Neuronal stem cell (in vitro differentiated cells): ENCODE measurements at regions not wholly inside any gene's neighbourhood (a gene's known extent, or its start where the extent isn't known, plus 50 kb on each side); places are given as distances from the start of the nearest gene placed in this dataset.

ENCODE experiments used
- DNase-seq: peaks from one replicate; pipeline ENCODE4 v3.0.0-alpha.2; 2013; ENCODE audit warnings: low spot score
- H2AFZ ChIP-seq: one replicate; pipeline ENCODE4 v1.6.1; 2013; ENCODE audit warnings: mild to moderate bottlenecking, low read length, inconsistent platforms
- H2AK5ac ChIP-seq: 2 replicates; pipeline ENCODE4 v1.6.1; 2013; ENCODE audit warnings: low read depth, mild to moderate bottlenecking, inconsistent platforms, low read length, moderate library complexity, mixed read lengths
- H2BK120ac ChIP-seq: 2 replicates; pipeline ENCODE4 v1.6.1; 2013; ENCODE audit warnings: low read depth, mild to moderate bottlenecking, inconsistent platforms, low read length, moderate library complexity, mixed read lengths
- H2BK12ac ChIP-seq: one replicate; pipeline ENCODE4 v1.6.1; 2013; ENCODE audit warnings: low read length, inconsistent platforms
- H2BK15ac ChIP-seq: 2 replicates; pipeline ENCODE4 v1.6.1; 2013; ENCODE audit warnings: mild to moderate bottlenecking, low read length, inconsistent platforms, mixed read lengths
- H2BK5ac ChIP-seq: one replicate; pipeline ENCODE4 v1.6.1; 2013; ENCODE audit warnings: inconsistent platforms, mild to moderate bottlenecking, low read length, moderate library complexity
- H3K14ac ChIP-seq: one replicate; pipeline ENCODE4 v1.6.1; 2013; ENCODE audit warnings: low read length, inconsistent platforms
- H3K18ac ChIP-seq: 2 replicates; pipeline ENCODE4 v1.6.1; 2013; ENCODE audit warnings: low read length, inconsistent platforms
- H3K23ac ChIP-seq: 2 replicates; pipeline ENCODE4 v1.6.1; 2013; ENCODE audit warnings: low read depth, mild to moderate bottlenecking, mixed read lengths, low read length, inconsistent platforms; ENCODE audit not compliant: poor library complexity
- H3K27ac ChIP-seq: replicated peaks from 3 replicates; pipeline ENCODE4 v1.5.1; 2013; ENCODE audit warnings: low read length, inconsistent platforms
- H3K27me3 ChIP-seq, 3 experiments: 2 replicates each; pipeline ENCODE4 v1.6.1; 2013; ENCODE audit warnings: low read length in 3 of 3, mild to moderate bottlenecking in 2 of 3, inconsistent platforms in 1 of 3, low read depth in 1 of 3, mixed read lengths in 1 of 3, moderate library complexity in 1 of 3; ENCODE audit not compliant: control insufficient read depth in 3 of 3, insufficient read depth in 3 of 3
- H3K36me3 ChIP-seq, 2 donors: replicated peaks in 1 of 2; 2 replicates each; pipeline ENCODE4 v1.6.1; 2013; ENCODE audit warnings: low read length in 2 of 2; ENCODE audit not compliant: control insufficient read depth in 2 of 2, insufficient read depth in 2 of 2
- H3K4ac ChIP-seq: 2 replicates; pipeline ENCODE4 v1.6.1; 2013; ENCODE audit warnings: inconsistent platforms, mild to moderate bottlenecking, low read length, moderate library complexity
- H3K4me1 ChIP-seq, 2 donors: 1 replicate in 1 of 2; 2 replicates in 1 of 2; pipeline ENCODE4 v1.6.1; 2013; ENCODE audit warnings: low read length in 2 of 2, low read depth in 1 of 2; ENCODE audit not compliant: control insufficient read depth in 2 of 2, insufficient read depth in 1 of 2
- H3K4me2 ChIP-seq: one replicate; pipeline ENCODE4 v1.6.1; 2013; ENCODE audit warnings: mild to moderate bottlenecking, low read length, inconsistent platforms; ENCODE audit not compliant: insufficient read depth, poor library complexity, severe bottlenecking
- H3K4me3 ChIP-seq, 2 donors: 2 replicates each; pipeline ENCODE4 v1.5.1; 2013; ENCODE audit warnings: low read length in 2 of 2, mild to moderate bottlenecking in 2 of 2, inconsistent platforms in 1 of 2, moderate library complexity in 1 of 2
- H3K79me1 ChIP-seq: one replicate; pipeline ENCODE4 v1.6.1; 2013; ENCODE audit warnings: low read depth, mild to moderate bottlenecking, inconsistent platforms, low read length, moderate library complexity
- H3K9ac ChIP-seq: one replicate; pipeline ENCODE4 v1.6.1; 2013; ENCODE audit warnings: mild to moderate bottlenecking, low read depth, low read length, inconsistent platforms; ENCODE audit not compliant: poor library complexity
- H3K9me3 ChIP-seq, 2 donors: replicated peaks in 1 of 2; 2 replicates each; pipeline versions ENCODE3 to v1.6.1; 2013; ENCODE audit warnings: low read length in 2 of 2, mild to moderate bottlenecking in 2 of 2, inconsistent platforms in 1 of 2, low read depth in 1 of 2, mixed read lengths in 1 of 2, moderate library complexity in 1 of 2; ENCODE audit not compliant: control insufficient read depth in 2 of 2, insufficient read depth in 1 of 2
- H4K8ac ChIP-seq: one replicate; pipeline ENCODE4 v1.6.1; 2013; ENCODE audit warnings: low read depth, mild to moderate bottlenecking, inconsistent platforms, low read length, moderate library complexity
- H4K91ac ChIP-seq: one replicate; pipeline ENCODE4 v1.6.1; 2013; ENCODE audit warnings: low read length, low read depth, mild to moderate bottlenecking, inconsistent platforms; ENCODE audit not compliant: poor library complexity
- WGBS, 2 donors: extraction: QIAGEN DNeasy Blood & Tissue Kit; methylation state at CpG; one replicate each; pipeline ENCODE4 v1.1.7; 2013; ENCODE audit warnings: missing lambda C conversion rate in 2 of 2, mixed read lengths in 1 of 2; ENCODE audit not compliant: insufficient read length in 2 of 2, insufficient replicate concordance in 1 of 2; ENCODE audit errors: extremely low coverage in 2 of 2; 5-methylcytosine and 5-hydroxymethylcytosine counted together

DNA sequence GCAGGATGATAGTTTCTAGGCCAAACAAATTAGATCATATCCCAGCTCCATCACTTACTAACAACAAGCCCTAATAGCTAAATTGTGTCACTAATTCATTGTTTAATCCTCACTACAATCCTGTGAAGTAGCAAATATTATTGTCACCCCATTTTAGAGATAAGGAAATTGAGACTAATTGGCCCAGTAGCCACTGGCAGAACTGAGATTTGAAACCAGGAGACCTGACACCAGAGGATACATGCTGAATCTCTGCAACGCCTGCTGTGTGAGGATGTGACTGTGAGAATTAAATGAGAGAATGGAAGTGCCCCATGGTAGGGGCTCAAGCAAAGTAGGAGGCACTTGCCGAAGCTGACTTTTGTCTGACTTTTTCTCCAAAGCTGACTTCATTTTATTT is 124.3 kb upstream of the CITED2 start:
- Histone ChIP-seq H4K8ac (no peak overlapping the region), H3K18ac (no peak overlapping the region), H3K4me1 (peaks cover 0 to 6% of the 10 kb centered on the region in 2 donors), H3K27ac (no peak overlapping the region), H3K4me3 (no peak overlapping the region), H3K36me3 (no peaks in the 10 kb centered on the region), H3K23ac (no peak overlapping the region), H2BK15ac (no peak overlapping the region), H3K14ac (no peak overlapping the region), H2AK5ac (no peak overlapping the region), H3K27me3 (no peaks in the 10 kb centered on the region), H4K91ac (no peak overlapping the region), H3K4me2 (no peak overlapping the region), H2AFZ (no peak overlapping the region), H3K79me1 (no peaks in the 10 kb centered on the region), H3K4ac (no peak overlapping the region), H2BK120ac (no peak overlapping the region), H3K9ac (no peak overlapping the region), H3K9me3 (peaks cover 0 to 4% of the 10 kb centered on the region in 2 donors), H2BK5ac (no peak overlapping the region), H2BK12ac (no peak overlapping the region)
- no CpG with 5 or more reads among the region's 2 CpGs for WGBS, 2 donors
- DNase-seq, result no peak

- no peak for DNase-seq
- WGBS, 2 donors, result no CpG with 5 or more reads among the region's 8 CpGs
- Histone ChIP-seq H4K8ac (no peak overlapping the region), H3K4me3 (no peak overlapping the region), H2AK5ac (no peak overlapping the region), H4K91ac (no peak overlapping the region), H2BK120ac (no peak overlapping the region), H2BK12ac (no peak overlapping the region), H3K27me3 (no peaks in the 10 kb centered on the region), H2BK5ac (no peak overlapping the region), H3K9ac (no peak overlapping the region), H2AFZ (no peak overlapping the region), H3K9me3 (peaks cover 0 to 4% of the 10 kb centered on the region in 2 donors), H3K18ac (no peak overlapping the region), H3K14ac (no peak overlapping the region), H2BK15ac (no peak overlapping the region), H3K4me2 (no peak overlapping the region), H3K79me1 (no peaks in the 10 kb centered on the region), H3K36me3 (no peaks in the 10 kb centered on the region), H3K4ac (no peak overlapping the region), H3K4me1 (peaks cover 0 to 6% of the 10 kb centered on the region in 2 donors), H3K23ac (no peak overlapping the region), H3K27ac (no peak overlapping the region)
These were observed 123.0 kb upstream of the CITED2 start for GRCh38 chr6:139497345-139497961.

DNA sequence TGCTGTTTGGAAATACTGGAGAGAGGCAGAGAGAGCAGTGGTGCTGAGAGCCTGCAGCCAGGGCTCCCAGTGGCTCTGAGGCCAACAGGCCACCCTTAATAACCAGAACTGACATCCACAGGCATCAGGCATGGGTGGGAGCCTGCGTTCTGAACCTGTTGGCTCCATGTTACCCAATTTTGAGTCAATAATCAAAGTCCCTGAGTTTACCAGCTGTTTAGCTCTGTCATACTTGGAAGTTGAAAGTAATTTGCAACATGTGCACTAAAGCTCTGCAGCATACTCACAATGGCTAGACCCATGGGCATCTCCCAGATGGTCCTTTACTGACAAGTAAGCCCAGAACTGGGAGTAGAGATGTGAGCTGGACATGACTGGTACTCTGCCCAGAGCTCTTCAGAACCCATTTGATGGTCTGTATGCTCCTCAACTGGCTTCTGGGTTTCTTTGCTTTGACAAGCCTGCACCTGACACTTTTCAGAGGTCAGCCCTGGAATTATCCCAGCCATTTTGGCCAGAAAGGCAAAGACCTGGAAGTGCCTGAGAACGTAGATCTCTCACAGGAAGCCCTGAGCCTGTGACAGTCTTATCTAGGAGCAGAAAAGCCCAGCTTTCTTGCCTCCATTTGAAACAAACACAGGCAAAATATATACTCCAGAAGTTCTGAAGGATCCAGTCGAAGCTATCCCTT is 122.4 kb upstream of the CITED2 start:
- no peak overlapping the region for H3K14ac ChIP-seq
- no peak overlapping the region for H4K91ac ChIP-seq
- H3K79me1 ChIP-seq, result no peaks in the 10 kb centered on the region
- H3K4me2 ChIP-seq, result no peak overlapping the region
- no peaks in the 10 kb centered on the region for H3K27me3 ChIP-seq
- peaks cover 0 to 4% of the 10 kb centered on the region in 2 donors for H3K9me3 ChIP-seq
- H3K4me1 ChIP-seq, result peaks cover 0 to 6% of the 10 kb centered on the region in 2 donors
- H2BK12ac ChIP-seq, result no peak overlapping the region
- no peak overlapping the region for H4K8ac ChIP-seq
- H3K4ac ChIP-seq, result no peak overlapping the region
- no peak overlapping the region for H2AFZ ChIP-seq
- no peak overlapping the region for H3K4me3 ChIP-seq
- H2BK120ac ChIP-seq, result no peak overlapping the region
- no peak overlapping the region for H2AK5ac ChIP-seq
- no peak overlapping the region for H3K23ac ChIP-seq
- no peak overlapping the region for H3K18ac ChIP-seq
- WGBS, 2 donors, result no CpG with 5 or more reads among the region's 3 CpGs
- no peak overlapping the region for H3K9ac ChIP-seq
- no peak overlapping the region for H2BK15ac ChIP-seq
- no peaks in the 10 kb centered on the region for H3K36me3 ChIP-seq
- no peak overlapping the region for H2BK5ac ChIP-seq
- no peak for DNase-seq
- H3K27ac ChIP-seq, result no peak overlapping the region

GRCh38 chr6:139494376-139494990 is 120.0 kb upstream of the CITED2 start:
- WGBS, 2 donors, result no CpG with 5 or more reads among the region's 9 CpGs
- H2BK12ac ChIP-seq, result no peak overlapping the region

More at GRCh38 chr6:139494376-139494990, 120.0 kb upstream of the CITED2 start:
- Histone ChIP-seq H3K14ac (no peak overlapping the region), H3K23ac (no peak overlapping the region), H3K4me2 (no peak overlapping the region), H2AFZ (no peak overlapping the region), H3K36me3 (no peaks in the 10 kb centered on the region), H3K4me1 (peaks cover 0 to 1% of the 10 kb centered on the region in 2 donors), H3K18ac (no peak overlapping the region), H3K4ac (no peak overlapping the region), H3K4me3 (no peak overlapping the region), H4K8ac (no peak overlapping the region), H3K9ac (no peak overlapping the region), H3K79me1 (no peaks in the 10 kb centered on the region), H3K27ac (no peak overlapping the region), H2BK5ac (no peak overlapping the region), H2BK15ac (no peak overlapping the region), H2BK120ac (no peak overlapping the region), H2AK5ac (no peak overlapping the region), H3K9me3 (no peaks in the 10 kb centered on the region), H3K27me3 (no peaks in the 10 kb centered on the region), H4K91ac (no peak overlapping the region)
- no peak for DNase-seq
